ENCODE measurements at regions not wholly inside any gene's neighbourhood (a gene's known extent, or its start where the extent isn't known, plus 50 kb on each side); places are given as distances from the start of the nearest gene placed in this dataset.
"Not testable (repeated sequence)": the region's sequence is repeated elsewhere in the genome, so short reads cannot be mapped to it uniquely, and the experiment has no call there.

DNA sequence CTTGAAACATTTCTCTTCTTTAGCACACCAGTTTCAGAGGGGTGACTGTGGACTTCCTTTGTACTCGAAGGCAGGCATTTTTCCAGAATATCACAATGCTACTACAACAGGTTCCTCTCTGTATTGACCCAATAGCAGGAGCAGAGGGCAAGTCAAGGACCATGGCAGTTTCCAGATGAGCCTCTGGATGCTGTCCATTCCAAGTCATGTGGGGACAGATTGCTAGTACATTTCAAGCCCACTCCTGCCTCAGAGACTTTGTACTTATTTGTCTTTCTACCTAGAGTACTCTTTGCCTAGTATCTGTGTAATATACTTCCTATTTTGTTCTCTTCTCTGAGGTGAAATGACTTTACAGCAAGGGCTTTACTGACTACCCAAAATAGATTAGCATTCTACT lies 373.9 kb downstream of the PIK3C3 start:
- no peak for DNase-seq (ENCODE audit: low spot score)

DNA sequence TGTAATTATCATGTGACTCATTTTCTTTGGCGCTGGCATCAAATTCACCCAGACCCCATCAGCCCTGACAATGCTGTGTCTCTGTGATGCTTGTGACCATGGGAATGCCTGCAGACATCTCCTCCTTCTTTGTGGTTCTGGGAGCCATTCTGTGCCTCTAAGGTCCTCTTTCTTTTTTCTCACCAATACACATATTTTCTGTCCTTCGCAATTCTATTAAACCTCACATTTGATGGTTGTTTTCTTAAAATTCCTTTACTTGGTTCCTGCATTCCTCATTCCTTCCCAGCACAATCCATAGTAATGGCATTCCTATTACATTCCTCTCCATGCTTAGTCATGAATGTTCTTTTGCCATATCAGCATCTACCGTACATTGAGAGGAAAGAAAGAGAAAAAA lies 375.3 kb downstream of the PIK3C3 start:
- DNase-seq (ENCODE audit: low spot score), result no peak

DNA sequence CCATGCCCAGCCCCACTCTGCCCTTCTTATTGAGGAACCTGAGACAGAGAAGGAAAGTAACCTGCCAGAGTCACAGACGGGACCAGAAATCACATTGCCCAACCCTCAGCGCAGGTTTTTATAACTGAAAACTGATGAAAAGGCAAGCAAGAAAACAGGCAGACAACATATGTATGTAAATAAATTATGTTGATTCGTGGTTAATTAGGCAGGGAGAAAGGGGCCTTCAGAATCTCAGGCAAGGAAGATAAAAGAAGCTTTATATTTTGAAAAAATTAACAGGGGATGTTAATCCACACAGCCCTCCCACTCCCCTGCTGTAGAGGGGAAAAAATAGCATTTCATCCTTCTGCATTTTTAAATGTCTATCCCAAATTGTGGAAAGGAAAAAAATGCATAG lies 378.5 kb downstream of the PIK3C3 start:
- no peak for DNase-seq (ENCODE audit: low spot score)

GRCh38 chr18:42334931-42335330 lies 379.9 kb downstream of the PIK3C3 start:
- no peak for DNase-seq (ENCODE audit: low spot score)

DNA sequence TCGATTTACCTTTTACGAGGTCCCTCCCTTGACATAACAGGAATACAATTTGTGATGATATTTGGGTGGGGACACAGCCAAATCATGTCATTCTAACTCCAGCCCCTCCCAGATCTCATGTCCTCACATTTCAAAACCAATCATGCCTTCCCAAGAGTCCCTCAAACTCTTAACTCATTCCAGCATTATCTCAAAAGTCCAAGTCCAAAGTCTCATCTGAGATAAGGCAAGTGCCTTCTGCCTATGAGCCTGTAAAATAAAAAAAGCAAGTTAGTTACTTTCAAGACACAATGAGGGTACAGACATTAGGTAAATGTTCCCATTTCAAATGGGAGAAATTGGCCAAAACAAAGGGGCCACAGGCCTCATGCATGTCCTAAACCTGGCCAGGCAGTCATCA lies 381.1 kb downstream of the PIK3C3 start:
- no peak for DNase-seq (ENCODE audit: low spot score)

DNA sequence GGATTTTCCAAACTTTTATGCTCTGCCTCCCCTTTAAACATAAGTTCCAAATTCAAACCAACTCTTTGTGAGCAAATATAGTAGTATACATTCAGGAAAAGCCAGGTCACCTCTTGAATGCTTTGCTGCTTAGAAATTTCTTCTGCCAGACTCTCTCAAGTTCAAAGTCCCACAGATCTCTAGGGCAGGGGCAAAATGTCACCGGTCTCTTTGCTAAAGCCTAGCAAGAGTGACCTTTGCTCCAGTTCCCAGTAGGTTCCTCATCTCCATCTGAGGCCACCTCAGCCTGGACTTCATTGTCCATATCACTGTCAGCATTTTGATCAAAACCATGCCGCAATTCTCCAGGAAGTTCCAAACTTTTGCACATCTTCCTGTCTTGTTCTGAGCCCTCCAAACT lies 382.3 kb downstream of the PIK3C3 start:
- not testable (repeated sequence) for DNase-seq (ENCODE audit: low spot score)

- no peak for DNase-seq (ENCODE audit: low spot score)
Observed at GRCh38 chr18:42338683-42339082, 383.6 kb downstream of the PIK3C3 start.

DNA sequence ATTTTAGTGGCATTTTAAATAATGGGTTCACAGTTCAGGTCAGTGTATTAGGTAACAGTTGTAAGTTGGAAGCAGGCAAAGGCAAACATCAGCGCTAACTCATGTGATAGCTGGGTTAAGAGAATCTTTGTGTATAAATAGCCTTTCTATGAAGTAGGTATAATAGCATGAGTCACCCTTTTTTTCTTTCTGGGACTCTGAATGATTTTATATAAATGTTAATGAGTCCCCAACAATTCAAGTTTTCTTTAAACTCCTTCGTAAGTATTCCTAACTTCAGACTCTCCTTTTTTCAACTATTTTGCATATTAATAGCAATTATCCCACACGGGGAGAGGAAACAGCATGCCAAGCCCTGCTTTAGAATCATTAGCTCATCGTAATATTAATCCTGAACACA lies 384.3 kb downstream of the PIK3C3 start:
- DNase-seq (ENCODE audit: low spot score), result no peak

DNA sequence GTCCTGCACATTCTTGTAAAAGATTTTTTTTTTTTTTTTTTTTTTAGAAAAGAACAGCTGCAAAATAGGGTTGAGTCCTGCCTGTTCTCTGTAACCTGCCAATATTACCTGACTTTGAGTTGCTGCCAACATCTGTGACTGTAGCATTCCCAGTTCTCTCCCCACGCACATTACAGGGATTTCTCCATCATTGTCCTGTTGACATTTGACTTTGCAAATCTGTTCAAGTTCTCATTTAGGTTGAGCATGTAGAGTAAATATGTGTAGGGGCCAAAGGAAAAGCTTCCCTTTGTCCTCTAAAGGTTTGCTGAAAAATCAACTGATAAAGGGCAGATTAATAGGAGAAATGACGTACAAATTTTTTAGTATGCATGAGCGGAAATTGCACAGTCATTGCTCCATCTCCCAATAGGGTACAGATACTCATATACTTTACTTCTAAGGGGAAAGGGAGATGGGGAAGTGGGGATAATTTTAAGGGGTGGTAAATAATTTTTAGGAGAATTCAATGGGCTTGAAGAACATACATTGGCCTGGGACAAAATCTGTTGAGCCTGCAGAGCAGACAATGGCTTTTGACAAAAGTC lies 385.5 kb downstream of the PIK3C3 start:
- DNase-seq (ENCODE audit: low spot score), result no peak

GRCh38 chr18:42341423-42341822 lies 386.4 kb downstream of the PIK3C3 start:
- DNase-seq (ENCODE audit: low spot score), result no peak

DNA sequence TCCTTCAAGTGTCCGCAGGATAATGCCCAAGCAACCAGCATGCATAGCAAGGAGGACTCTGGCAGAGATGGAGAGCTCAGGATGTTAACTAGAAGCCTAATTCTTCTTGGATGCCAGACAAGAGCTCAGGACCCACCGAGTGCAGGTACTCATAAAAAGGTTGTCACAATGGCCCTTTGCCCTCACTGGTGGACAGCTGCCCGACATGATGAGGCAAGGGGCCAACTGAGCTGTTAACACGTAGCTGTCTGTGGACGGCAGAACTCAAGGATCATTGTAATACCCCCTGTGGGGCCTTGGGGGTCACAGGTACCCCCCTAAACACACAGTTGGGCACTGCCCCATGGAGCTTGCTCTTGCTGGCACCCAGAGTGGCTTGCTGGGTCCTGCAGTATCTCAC lies 393.7 kb downstream of the PIK3C3 start:
- DNase-seq (ENCODE audit: low spot score), result no peak

- DNase-seq (ENCODE audit: low spot score), result no peak
Observed at GRCh38 chr18:42351455-42351854, 396.4 kb downstream of the PIK3C3 start.

DNA sequence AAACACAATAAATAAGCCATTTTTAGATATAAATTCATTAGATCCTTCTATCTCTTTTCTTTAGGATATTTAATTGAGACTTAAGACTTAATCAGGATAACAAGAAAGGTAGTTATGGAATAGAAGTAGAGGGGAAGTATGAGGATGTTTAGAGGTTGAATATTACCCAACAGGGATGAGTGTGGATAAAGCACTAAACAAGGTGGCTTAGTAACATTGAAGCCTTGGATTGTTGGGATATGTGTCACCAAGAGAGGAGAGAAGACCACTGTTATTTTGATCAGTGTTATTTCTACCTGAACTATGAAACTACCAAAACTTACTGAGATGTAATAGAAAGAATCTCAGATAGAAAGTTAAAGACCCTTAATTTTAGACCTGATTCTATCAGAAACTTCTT lies 405.7 kb downstream of the PIK3C3 start:
- no peak for DNase-seq (ENCODE audit: low spot score)

GRCh38 chr18:42363446-42364441 lies 408.7 kb downstream of the PIK3C3 start:
- no peak for DNase-seq (ENCODE audit: low spot score)

DNA sequence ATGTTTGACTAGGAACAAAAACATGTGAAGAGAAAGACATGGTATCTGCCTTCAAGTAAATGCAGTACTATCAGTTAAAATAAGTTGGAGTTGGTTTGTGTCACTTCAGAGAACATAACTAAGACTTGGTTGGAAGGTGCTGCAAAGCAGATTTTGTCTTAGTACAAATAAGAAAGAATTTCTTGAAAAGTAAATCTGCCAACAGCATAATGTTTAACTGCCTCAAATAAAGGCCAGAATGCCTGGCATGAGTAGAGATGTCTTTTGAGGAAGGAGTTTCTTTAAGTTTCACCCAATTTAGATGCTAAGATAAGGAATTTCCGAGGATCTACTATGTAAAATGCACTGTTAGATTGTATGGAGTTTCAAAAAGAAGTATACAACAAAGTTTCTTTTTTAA lies 409.7 kb downstream of the PIK3C3 start:
- DNase-seq (ENCODE audit: low spot score), result no peak

GRCh38 chr18:42365591-42365990 lies 410.6 kb downstream of the PIK3C3 start:
- DNase-seq (ENCODE audit: low spot score), result no peak

- DNase-seq (ENCODE audit: low spot score), result no peak
Observed at GRCh38 chr18:42373584-42373983, 418.6 kb downstream of the PIK3C3 start.

- no peak for DNase-seq (ENCODE audit: low spot score)
Observed at GRCh38 chr18:42374961-42375360, 419.9 kb downstream of the PIK3C3 start.

DNA sequence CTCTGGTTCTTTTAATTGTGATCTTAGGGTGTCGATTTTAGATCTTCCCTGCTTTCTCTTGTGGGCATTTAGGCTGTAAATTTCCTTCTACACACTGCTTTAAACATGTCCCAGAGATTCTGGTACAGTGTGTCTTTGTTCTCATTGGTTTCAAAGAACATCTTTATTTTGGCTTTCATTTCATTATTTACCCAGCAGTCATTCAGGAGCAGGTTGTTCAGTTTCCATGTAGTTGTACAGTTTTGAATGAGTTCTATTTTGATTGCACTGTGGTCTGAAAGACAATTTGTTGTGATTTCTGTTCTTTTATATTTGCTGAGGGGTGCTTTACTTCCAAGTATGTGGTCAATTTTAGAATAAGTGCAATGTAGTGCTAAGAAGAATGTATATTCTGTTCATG lies 423.8 kb downstream of the PIK3C3 start:
- DNase-seq (ENCODE audit: low spot score), result not testable (repeated sequence)

DNA sequence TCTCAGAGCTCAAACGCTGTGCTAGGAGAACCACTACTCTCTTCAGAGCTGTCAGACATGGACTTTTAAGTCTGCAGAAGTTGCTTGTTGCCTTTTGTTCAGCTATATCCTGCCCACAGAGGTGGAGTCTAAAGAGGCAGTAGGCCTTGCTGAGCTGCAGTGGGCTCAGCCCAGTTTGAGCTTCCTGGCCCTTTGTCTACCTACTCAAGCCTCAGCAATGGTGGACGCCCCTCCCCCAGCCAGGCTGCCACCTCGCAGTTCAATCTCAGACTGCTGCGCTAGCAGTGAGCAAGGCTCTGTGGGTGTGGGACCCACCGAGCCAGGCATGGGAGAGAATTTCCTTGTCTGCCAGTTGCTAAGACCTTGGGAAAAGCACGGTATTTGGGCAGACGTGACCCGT lies 426.2 kb downstream of the PIK3C3 start:
- DNase-seq (ENCODE audit: low spot score), result not testable (repeated sequence)

- no peak for DNase-seq (ENCODE audit: low spot score)
Observed at GRCh38 chr18:42392416-42392815, 437.4 kb downstream of the PIK3C3 start.

- DNase-seq (ENCODE audit: low spot score), result no peak
Observed at GRCh38 chr18:42392926-42393325, 437.9 kb downstream of the PIK3C3 start.

DNA sequence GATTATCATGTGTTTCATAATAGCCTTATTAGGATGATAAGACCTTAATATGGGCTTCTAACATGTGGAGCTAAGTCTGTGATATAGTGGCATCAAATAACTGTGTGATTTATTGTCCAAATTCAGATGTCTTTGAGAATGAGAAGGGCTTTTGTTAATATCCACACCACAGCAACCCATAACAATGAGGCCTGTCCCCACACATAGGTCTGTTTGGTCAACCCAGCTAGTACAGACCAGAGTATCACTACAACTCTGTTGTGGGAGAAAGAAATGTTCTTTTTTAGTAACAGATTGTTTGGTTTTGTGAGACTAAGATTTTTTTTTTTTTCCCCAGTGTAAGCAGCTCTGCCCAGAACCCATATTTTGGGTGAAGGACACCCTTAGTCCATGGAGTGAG lies 439.2 kb downstream of the PIK3C3 start:
- no peak for DNase-seq (ENCODE audit: low spot score)

Data from kidney capillary endothelial cell (primary cell).